Adrenal gland (tissue), 5 donors: ENCODE measurements at regions not wholly inside any gene's neighbourhood (a gene's known extent, or its start where the extent isn't known, plus 50 kb on each side); places are given as distances from the start of the nearest gene placed in this dataset.

Experiments
- POLR2A ChIP-seq, 2 donors: fragments of 450-650 bp; IDR thresholded peaks; one replicate each; pipeline ENCODE4 v1.6.1; 2017; ENCODE audit warnings: antibody characterized with exemption in 2 of 2, mild to moderate bottlenecking in 2 of 2, moderate library complexity in 1 of 2
- TF ChIP-seq, protein P1 (sequence below), 6 experiments: fragments of 450-650 bp in 4 of 6; fragments of 200-600 bp in 2 of 6; sonication (generic) in 1 of 6; IDR thresholded peaks; 1 replicate in 5 of 6; 2 replicates in 1 of 6; pipeline versions ENCODE4 v1.5.1 to v1.8.0; 2016 to 2021; ENCODE audit warnings: antibody characterized with exemption in 6 of 6, mild to moderate bottlenecking in 2 of 6, moderate library complexity in 1 of 6
- donor health status: DM: no; HTN: no; CAD: no.

- TF ChIP-seq, protein P1, sequence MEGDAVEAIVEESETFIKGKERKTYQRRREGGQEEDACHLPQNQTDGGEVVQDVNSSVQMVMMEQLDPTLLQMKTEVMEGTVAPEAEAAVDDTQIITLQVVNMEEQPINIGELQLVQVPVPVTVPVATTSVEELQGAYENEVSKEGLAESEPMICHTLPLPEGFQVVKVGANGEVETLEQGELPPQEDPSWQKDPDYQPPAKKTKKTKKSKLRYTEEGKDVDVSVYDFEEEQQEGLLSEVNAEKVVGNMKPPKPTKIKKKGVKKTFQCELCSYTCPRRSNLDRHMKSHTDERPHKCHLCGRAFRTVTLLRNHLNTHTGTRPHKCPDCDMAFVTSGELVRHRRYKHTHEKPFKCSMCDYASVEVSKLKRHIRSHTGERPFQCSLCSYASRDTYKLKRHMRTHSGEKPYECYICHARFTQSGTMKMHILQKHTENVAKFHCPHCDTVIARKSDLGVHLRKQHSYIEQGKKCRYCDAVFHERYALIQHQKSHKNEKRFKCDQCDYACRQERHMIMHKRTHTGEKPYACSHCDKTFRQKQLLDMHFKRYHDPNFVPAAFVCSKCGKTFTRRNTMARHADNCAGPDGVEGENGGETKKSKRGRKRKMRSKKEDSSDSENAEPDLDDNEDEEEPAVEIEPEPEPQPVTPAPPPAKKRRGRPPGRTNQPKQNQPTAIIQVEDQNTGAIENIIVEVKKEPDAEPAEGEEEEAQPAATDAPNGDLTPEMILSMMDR (IDR thresholded peaks at IDR 0.05) = no peak
- TF ChIP-seq POLR2A (IDR thresholded peaks at IDR 0.05) = no peak
Observed at GRCh38 chr12:71283883-71284282, 126.1 kb upstream of the TSPAN8 start.
